C4-2B (cell line): ENCODE measurements at regions not wholly inside any gene's neighbourhood (a gene's known extent, or its start where the extent isn't known, plus 50 kb on each side); places are given as distances from the start of the nearest gene placed in this dataset.

Source experiments
- CTCF ChIP-seq: fragments of 450-650 bp; conservative IDR thresholded peaks from 2 replicates; pipeline ENCODE4 v1.5.1; 2017; ENCODE audit warnings: mild to moderate bottlenecking
- ZFX ChIP-seq: fragments of 450-650 bp; IDR thresholded peaks from 2 replicates; pipeline ENCODE4 v1.6.1; 2017

- TF ChIP-seq CTCF (no peak), ZFX (no peak)
Observed at GRCh38 chr10:4645836-4646235, 180.2 kb upstream of the AKR1E2 start.
